A549 (cell line): ENCODE measurements at regions not wholly inside any gene's neighbourhood (a gene's known extent, or its start where the extent isn't known, plus 50 kb on each side); places are given as distances from the start of the nearest gene placed in this dataset.

Experiments
- CBX8 ChIP-seq: fragments of 200-600 bp; sonication (generic); IDR thresholded peaks from 2 replicates; pipeline ENCODE4 v1.6.1; 2016
- CHD2 ChIP-seq: fragments of 150-350 bp; IDR thresholded peaks from 2 replicates; pipeline ENCODE4 v1.6.1; 2014; ENCODE audit warnings: low read length; ENCODE audit not compliant: partially characterized antibody
- EP300 ChIP-seq, 2 experiments: fragments of >200 bp; sonication (Bioruptor Twin); formaldehyde crosslinking; IDR thresholded peaks; 2 replicates in 1 of 2; 3 replicates in 1 of 2; pipeline ENCODE4 v1.6.1; 2016 to 2017
- MAFK ChIP-seq: fragments of 450-650 bp; IDR thresholded peaks from 2 replicates; pipeline ENCODE4 v1.6.1; 2014; ENCODE audit not compliant: partially characterized antibody
- TF ChIP-seq, protein P1 (sequence below): fragments of 450-650 bp; IDR thresholded peaks from 2 replicates; pipeline ENCODE4 v1.6.1; 2014; ENCODE audit warnings: antibody characterized with exemption
- TF ChIP-seq, protein P2 (sequence below): fragments of >200 bp; sonication (Bioruptor Twin); formaldehyde crosslinking; IDR thresholded peaks from 3 replicates; pipeline ENCODE4 v1.5.1; 2016
- TF ChIP-seq, protein P3 (sequence below): fragments of >200 bp; sonication (Bioruptor Twin); formaldehyde crosslinking; IDR thresholded peaks from 3 replicates; pipeline ENCODE4 v1.6.1; 2016

- TF ChIP-seq CBX8 (no peak), EP300 (IDR thresholded peaks at IDR 0.05) (no peak), CHD2 (no peak), MAFK (no peak)
- TF ChIP-seq, protein P1, sequence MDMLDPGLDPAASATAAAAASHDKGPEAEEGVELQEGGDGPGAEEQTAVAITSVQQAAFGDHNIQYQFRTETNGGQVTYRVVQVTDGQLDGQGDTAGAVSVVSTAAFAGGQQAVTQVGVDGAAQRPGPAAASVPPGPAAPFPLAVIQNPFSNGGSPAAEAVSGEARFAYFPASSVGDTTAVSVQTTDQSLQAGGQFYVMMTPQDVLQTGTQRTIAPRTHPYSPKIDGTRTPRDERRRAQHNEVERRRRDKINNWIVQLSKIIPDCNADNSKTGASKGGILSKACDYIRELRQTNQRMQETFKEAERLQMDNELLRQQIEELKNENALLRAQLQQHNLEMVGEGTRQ, result no peak
- TF ChIP-seq, protein P2, sequence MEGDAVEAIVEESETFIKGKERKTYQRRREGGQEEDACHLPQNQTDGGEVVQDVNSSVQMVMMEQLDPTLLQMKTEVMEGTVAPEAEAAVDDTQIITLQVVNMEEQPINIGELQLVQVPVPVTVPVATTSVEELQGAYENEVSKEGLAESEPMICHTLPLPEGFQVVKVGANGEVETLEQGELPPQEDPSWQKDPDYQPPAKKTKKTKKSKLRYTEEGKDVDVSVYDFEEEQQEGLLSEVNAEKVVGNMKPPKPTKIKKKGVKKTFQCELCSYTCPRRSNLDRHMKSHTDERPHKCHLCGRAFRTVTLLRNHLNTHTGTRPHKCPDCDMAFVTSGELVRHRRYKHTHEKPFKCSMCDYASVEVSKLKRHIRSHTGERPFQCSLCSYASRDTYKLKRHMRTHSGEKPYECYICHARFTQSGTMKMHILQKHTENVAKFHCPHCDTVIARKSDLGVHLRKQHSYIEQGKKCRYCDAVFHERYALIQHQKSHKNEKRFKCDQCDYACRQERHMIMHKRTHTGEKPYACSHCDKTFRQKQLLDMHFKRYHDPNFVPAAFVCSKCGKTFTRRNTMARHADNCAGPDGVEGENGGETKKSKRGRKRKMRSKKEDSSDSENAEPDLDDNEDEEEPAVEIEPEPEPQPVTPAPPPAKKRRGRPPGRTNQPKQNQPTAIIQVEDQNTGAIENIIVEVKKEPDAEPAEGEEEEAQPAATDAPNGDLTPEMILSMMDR, result no peak
- TF ChIP-seq, protein P3, sequence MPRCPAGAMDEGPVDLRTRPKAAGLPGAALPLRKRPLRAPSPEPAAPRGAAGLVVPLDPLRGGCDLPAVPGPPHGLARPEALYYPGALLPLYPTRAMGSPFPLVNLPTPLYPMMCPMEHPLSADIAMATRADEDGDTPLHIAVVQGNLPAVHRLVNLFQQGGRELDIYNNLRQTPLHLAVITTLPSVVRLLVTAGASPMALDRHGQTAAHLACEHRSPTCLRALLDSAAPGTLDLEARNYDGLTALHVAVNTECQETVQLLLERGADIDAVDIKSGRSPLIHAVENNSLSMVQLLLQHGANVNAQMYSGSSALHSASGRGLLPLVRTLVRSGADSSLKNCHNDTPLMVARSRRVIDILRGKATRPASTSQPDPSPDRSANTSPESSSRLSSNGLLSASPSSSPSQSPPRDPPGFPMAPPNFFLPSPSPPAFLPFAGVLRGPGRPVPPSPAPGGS, result no peak
These were observed 95.1 kb upstream of the ARAP3 start for GRCh38 chr5:141777130-141777529.
